Midbrain (tissue), 1 donor: ENCODE measurements at regions not wholly inside any gene's neighbourhood (a gene's known extent, or its start where the extent isn't known, plus 50 kb on each side); places are given as distances from the start of the nearest gene placed in this dataset.

Experiments
- DNase-seq: peaks from one replicate; lab custom pipeline; 2025; lab: John Stamatoyannopoulos, UW

DNA sequence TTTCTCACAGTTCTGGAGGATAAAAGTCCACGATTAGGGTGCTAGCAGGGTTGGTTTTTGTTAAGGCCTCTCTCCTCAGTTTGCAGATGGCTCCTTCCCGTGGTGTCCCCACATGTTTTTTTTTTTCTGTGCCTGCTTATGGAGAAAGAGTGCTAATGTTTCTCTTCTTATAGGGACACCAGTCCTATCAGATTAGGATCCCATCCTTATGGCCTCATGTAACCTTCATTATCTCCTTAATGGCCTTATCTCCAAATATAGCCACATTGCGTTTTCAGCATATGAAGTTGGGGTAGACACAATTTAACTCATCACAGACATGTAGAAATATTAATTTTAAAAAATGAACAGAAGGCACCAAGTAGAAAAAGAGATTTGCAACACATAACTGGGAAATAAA lies 755.7 kb upstream of the CELF4 start:
- no peak for DNase-seq

DNA sequence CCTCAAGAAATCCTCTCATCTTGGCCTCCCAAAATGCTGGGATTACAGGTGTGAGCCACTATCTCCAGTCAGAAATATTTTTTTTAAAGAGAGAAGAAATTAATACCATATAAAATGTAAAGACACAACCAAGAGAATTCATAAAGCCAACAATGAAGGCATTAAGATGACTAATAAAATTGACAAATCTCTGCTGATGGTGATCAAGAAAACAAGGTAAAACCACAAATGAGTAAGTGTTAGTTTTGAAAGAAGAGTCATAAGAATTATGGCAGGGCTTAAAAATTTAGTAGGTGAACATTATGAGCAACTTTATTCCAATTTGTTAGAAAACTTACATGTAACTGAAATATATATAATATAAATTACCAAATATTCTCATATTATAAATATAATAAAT lies 752.8 kb upstream of the CELF4 start:
- no peak for DNase-seq

- no peak for DNase-seq
Measured at GRCh38 chr18:38313831-38314230, 748.2 kb upstream of the CELF4 start.

DNA sequence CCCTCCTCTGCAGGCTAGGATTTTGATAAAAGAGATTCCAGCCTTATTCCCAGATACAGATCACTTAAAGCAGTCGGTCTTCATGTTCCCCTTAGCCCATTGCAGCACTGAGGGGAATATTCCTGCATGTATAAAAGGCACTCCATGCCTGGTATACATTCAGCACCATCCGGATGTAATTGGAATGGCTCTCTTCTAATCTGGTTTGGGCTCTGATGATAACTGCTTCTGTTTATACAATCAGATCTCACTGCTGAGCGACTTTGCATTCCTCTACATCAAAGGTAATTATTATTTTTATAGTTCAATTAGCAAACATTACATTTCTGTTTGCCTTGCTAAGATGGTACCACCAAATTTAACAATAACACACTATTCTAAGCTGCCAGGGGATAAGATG lies 746.9 kb upstream of the CELF4 start:
- no peak for DNase-seq

DNA sequence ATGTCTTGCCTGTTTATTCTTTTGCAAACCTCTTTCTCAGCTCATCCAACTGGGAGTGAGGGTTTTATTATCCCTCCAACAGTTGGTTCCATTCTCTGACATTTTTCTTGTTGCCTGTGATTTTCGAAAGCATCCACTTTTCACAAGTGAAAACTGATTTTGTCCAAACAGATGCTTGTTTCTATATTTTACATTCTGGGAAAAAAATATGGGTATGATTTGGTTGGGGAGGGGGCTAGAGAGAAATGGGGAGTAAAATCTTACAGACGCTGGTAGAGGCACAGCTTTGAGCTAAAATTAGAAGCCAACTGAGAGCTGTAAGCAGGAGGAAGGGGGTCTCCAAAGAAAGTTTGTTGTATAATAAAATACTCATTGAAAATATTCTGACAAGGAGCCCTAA lies 745.3 kb upstream of the CELF4 start:
- DNase-seq = no peak

- DNase-seq = no peak
Measured at GRCh38 chr18:38307914-38308313, 742.3 kb upstream of the CELF4 start.

DNA sequence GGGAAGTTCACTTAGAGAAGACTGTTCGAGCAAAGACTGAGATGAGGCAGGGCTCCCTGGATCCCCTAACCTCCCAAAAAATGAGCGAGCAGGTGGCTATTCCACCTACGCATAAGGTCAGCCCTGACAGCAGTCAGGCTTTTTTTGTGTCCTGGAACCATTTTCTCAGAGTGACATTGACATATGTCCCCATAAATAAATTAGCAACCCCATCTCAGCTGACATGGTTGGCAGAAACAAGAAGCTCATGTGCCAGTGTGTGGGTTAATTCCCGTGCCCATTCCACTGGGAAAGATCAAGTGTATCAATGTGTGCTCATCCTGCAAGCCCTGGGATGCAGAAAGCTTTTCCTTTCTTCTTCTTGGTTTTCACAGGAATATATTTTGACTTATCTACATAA lies 740.4 kb upstream of the CELF4 start:
- DNase-seq = no peak

DNA sequence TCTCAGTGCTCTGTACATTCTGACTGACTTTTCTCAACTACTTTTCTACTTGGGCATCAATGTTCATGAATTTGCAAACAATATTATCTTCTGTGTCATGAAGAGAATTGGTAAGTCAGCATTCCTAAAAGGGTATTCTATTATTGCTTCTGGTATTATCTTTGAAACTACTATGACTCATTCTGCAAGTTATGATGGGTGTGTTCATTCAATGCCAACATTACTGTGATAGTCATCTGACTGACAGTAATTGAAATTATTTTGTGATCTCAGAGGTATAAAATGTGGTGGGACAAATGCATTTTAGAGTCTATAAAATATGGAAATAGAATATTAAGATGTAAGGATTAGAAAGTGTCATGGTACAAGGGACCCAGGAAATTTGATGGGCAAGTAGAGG lies 736.0 kb upstream of the CELF4 start:
- DNase-seq = no peak

- DNase-seq = no peak
Measured at GRCh38 chr18:38297910-38298309, 732.3 kb upstream of the CELF4 start.

GRCh38 chr18:38290229-38290628 lies 724.6 kb upstream of the CELF4 start:
- DNase-seq = no peak

- DNase-seq = no peak
Measured at GRCh38 chr18:38284972-38285371, 719.4 kb upstream of the CELF4 start.

DNA sequence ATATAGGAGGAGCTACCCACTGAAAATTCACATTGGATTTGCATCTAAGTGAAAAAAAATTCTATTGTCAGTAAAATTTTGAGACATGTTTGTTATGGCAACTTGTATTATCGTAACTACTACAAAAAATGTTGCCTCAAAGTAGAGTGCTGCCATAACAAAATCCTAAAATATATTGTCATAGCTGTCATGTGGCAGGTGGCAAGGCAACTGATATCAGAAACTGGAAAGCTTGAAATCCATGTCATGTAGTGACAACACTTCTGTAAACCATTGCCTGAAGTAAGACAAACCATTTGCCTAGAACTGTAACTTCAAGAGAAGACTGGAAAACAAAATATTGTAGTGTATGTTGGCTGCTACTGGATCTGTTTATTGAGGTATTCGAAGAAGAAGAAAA lies 697.5 kb upstream of the CELF4 start:
- no peak for DNase-seq

DNA sequence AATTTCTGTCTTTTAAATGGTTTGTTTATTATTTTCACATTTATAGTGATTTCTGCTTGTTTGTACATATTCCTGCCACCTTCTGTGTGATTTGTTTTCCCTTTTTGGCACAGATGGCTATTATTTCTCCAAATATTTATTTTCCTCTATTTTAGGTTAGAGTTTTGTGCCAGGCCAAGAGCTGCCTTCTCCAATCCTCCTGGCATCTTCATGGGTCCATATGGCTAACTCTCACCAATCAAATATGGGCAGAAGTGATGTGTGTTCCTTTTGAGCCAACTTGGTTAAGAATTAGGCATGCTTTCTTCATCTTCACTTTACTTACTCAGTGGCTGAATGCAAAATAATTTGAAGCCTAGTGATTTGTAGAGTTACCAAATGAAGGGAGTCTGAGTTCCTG lies 697.1 kb upstream of the CELF4 start:
- no peak for DNase-seq

DNA sequence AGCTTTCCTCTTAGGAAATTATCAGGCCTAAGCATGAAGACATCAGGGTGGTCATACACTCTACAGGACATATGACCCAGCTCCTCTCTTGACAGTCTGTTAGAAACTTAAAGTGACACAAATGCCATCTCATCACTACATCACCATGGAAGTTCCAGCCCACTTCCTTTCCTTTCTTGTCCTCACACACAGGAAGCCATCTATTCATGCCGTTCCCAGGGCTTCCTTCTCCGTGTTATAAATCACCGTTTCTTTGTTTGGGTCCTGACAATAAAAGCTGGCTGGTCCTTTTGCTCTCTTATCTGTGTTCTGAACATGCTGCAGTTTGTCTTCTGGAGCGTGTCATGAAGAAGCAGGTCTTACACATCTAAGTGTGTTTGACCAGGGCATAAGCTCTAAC lies 692.1 kb upstream of the CELF4 start:
- DNase-seq = no peak

DNA sequence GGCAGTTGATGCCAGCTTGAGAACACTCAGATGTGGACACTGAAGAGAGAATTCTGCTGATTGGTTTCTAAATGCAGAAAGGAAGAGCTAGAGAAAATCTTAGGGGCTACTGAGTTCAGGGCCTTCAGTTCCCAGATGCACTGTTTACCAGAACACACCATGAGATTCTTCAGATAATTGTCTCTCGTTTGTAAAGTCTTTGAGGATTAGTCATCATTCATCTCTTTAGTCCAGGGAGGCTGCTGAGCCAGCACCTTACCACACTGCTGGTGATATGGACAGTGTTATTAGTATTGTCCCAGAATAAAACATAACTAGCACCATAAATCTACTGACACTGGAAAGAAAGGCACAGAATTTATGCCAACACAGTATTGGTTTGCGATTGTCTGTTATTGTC lies 690.8 kb upstream of the CELF4 start:
- DNase-seq = no peak

GRCh38 chr18:38250971-38251370 lies 685.4 kb upstream of the CELF4 start:
- DNase-seq = no peak

DNA sequence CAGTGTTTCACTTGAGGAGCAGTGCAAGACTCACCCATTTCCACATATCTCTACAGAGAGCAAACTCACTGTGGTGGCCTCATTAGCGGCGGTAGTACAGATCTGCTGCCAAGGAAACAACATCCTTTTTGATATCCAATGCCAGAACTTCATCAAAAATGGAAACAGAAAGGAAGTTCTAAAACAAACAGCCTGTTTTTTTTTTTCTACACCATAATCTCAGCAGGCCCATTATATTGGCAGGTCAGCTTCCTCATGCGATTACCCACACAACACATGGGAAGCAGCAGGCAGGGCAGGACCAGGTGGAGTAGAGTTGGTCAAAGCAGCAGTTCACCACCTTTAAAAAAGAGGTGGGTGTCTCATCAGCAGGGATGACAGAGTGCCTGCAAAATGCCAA lies 678.9 kb upstream of the CELF4 start:
- DNase-seq = no peak

DNA sequence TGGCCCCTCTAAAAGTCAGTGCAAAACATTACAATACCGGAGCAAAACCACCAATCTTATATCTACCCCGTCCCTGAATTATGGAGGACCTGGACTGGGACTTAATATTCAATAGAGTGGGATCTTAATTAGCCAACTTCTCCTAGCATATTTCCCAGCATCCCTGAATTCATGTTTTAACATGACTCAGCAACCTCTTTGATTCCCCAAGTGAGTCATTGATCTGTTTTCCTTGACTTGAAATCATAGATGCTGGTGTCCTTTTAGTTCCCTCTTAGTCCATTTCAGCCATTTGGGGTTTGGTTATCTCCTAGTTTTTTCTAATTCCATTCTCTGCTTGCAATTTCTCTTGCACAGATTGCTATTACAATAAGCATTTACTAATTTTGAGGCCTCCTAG lies 677.7 kb upstream of the CELF4 start:
- no peak for DNase-seq

- DNase-seq = no peak
Measured at GRCh38 chr18:38241736-38242135, 676.1 kb upstream of the CELF4 start.

DNA sequence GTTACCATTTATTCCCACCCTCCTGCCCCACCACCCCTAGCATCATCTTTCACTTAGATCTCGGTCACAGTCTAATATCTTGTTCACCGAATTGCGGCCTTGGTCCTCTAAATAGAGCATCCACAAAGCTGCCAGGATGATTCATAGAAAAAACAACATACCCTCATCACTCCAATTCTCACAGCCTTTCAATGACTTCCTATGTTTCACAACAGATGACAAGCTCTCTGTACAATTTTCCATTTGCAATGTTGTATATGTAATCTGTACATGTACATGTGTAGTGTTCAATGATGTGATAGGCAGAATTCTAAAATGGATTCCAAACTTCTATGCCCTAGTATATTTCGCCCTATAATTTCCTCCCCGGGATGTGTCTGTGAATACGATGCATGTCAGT lies 675.6 kb upstream of the CELF4 start:
- DNase-seq = no peak

GRCh38 chr18:38239606-38240005 lies 674.0 kb upstream of the CELF4 start:
- no peak for DNase-seq

DNA sequence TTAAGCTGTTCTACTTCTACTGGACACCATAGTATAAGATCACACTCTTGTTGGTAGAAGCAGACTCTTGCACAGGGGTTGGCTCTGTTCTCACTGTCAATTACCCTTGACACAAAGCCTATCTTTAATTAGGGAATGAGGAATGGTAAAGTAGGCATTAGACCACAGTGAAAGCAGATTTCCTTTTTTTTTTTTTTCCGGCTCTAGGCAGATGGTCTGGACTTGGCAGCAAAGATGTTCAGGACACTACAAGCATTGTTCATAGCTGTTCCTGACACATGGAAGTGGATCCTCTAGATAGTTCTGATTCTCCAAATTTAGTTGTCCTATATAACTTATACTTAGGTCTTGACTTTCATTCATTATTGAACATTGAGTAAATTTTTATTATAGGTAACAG lies 672.2 kb upstream of the CELF4 start:
- no peak for DNase-seq

- DNase-seq = no peak
Measured at GRCh38 chr18:38221476-38222100, 656.0 kb upstream of the CELF4 start.

GRCh38 chr18:38198956-38199355 lies 633.4 kb upstream of the CELF4 start:
- no peak for DNase-seq

DNA sequence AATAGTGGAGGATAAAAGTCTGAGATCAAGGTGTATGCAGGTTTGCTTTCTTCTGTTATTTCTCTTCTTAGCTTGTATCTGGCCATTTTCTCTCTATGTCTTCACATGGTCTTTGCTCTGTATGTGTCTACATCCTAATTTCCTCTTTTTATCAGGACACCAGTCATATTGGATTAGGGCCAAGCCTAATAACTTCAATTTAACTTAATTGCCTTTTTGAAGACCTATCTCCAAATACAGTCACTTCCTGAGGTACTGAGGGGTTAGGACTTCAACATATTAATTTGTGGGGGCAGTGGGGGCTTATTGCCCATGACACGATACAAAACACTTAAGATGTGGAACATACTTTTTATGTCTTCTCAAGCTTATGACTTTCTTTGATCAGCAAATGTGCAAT lies 632.9 kb upstream of the CELF4 start:
- no peak for DNase-seq
